HepG2 (cell line): ENCODE measurements at regions not wholly inside any gene's neighbourhood (a gene's known extent, or its start where the extent isn't known, plus 50 kb on each side); places are given as distances from the start of the nearest gene placed in this dataset.

Experiments used
- MXD4 ChIP-seq: IDR thresholded peaks from 2 replicates; pipeline ENCODE4 v1.6.1; 2016; ENCODE audit warnings: mild to moderate bottlenecking, missing biosample characterization, missing genetic modification reagents
- RFXAP ChIP-seq: sonication (generic); formaldehyde crosslinking; IDR thresholded peaks from 2 replicates; pipeline ENCODE4 v1.4.0; 2020; ENCODE audit warnings: missing genetic modification reagents, borderline replicate concordance
- TF ChIP-seq, protein P1 (sequence below): sonication (generic); formaldehyde crosslinking; conservative IDR thresholded peaks from 2 replicates; pipeline ENCODE4 v1.8.0; 2022; ENCODE audit warnings: missing genetic modification reagents
- TF ChIP-seq, protein P2 (sequence below), 2 experiments: sonication (generic) in 1 of 2; formaldehyde crosslinking in 1 of 2; IDR thresholded peaks; 2 replicates each; pipeline versions ENCODE4 v1.6.1 to v1.9.0; 2014 to 2022; ENCODE audit warnings: antibody characterized with exemption in 1 of 2, borderline replicate concordance in 1 of 2, inconsistent platforms in 1 of 2, low read depth in 1 of 2, missing genetic modification reagents in 1 of 2
- TF ChIP-seq, protein P3 (sequence below): sonication (generic); formaldehyde crosslinking; IDR thresholded peaks from 2 replicates; pipeline ENCODE4 v1.5.0; 2020; ENCODE audit warnings: mild to moderate bottlenecking, missing genetic modification reagents, borderline replicate concordance

DNA sequence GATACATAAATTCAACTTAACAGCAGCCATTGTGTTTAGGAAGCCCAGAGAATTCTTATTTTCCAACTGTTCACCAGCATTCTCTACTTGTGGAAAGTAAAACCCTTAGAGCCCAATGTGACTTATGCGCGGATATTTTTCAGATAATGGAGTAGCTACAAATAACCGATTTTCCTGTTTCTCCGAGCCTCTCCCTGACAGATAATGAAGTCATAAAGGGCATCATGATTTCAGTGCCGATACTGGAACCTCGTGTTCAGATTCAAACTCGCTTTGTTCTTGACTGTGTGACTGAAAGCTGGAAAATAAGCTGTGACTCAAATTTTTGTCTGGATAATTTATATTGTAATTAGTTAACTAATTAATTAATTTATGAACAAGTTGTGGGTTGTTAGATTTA is 228.2 kb downstream of the VAPA start (continued):
- TF ChIP-seq, protein P1, sequence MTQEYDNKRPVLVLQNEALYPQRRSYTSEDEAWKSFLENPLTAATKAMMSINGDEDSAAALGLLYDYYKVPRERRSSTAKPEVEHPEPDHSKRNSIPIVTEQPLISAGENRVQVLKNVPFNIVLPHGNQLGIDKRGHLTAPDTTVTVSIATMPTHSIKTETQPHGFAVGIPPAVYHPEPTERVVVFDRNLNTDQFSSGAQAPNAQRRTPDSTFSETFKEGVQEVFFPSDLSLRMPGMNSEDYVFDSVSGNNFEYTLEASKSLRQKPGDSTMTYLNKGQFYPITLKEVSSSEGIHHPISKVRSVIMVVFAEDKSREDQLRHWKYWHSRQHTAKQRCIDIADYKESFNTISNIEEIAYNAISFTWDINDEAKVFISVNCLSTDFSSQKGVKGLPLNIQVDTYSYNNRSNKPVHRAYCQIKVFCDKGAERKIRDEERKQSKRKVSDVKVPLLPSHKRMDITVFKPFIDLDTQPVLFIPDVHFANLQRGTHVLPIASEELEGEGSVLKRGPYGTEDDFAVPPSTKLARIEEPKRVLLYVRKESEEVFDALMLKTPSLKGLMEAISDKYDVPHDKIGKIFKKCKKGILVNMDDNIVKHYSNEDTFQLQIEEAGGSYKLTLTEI (CRISPR knock-in tag): no peak
- TF ChIP-seq MXD4 (CRISPR knock-in tag) (no peak), RFXAP (no peak)
- TF ChIP-seq, protein P2, sequence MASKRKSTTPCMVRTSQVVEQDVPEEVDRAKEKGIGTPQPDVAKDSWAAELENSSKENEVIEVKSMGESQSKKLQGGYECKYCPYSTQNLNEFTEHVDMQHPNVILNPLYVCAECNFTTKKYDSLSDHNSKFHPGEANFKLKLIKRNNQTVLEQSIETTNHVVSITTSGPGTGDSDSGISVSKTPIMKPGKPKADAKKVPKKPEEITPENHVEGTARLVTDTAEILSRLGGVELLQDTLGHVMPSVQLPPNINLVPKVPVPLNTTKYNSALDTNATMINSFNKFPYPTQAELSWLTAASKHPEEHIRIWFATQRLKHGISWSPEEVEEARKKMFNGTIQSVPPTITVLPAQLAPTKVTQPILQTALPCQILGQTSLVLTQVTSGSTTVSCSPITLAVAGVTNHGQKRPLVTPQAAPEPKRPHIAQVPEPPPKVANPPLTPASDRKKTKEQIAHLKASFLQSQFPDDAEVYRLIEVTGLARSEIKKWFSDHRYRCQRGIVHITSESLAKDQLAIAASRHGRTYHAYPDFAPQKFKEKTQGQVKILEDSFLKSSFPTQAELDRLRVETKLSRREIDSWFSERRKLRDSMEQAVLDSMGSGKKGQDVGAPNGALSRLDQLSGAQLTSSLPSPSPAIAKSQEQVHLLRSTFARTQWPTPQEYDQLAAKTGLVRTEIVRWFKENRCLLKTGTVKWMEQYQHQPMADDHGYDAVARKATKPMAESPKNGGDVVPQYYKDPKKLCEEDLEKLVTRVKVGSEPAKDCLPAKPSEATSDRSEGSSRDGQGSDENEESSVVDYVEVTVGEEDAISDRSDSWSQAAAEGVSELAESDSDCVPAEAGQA (IDR thresholded peaks at IDR 0.05; ENCODE audit: low read depth): no peak
- TF ChIP-seq, protein P2 (CRISPR knock-in tag; IDR thresholded peaks at IDR 0.05; ENCODE audit: borderline replicate concordance): no peak
- TF ChIP-seq, protein P3, sequence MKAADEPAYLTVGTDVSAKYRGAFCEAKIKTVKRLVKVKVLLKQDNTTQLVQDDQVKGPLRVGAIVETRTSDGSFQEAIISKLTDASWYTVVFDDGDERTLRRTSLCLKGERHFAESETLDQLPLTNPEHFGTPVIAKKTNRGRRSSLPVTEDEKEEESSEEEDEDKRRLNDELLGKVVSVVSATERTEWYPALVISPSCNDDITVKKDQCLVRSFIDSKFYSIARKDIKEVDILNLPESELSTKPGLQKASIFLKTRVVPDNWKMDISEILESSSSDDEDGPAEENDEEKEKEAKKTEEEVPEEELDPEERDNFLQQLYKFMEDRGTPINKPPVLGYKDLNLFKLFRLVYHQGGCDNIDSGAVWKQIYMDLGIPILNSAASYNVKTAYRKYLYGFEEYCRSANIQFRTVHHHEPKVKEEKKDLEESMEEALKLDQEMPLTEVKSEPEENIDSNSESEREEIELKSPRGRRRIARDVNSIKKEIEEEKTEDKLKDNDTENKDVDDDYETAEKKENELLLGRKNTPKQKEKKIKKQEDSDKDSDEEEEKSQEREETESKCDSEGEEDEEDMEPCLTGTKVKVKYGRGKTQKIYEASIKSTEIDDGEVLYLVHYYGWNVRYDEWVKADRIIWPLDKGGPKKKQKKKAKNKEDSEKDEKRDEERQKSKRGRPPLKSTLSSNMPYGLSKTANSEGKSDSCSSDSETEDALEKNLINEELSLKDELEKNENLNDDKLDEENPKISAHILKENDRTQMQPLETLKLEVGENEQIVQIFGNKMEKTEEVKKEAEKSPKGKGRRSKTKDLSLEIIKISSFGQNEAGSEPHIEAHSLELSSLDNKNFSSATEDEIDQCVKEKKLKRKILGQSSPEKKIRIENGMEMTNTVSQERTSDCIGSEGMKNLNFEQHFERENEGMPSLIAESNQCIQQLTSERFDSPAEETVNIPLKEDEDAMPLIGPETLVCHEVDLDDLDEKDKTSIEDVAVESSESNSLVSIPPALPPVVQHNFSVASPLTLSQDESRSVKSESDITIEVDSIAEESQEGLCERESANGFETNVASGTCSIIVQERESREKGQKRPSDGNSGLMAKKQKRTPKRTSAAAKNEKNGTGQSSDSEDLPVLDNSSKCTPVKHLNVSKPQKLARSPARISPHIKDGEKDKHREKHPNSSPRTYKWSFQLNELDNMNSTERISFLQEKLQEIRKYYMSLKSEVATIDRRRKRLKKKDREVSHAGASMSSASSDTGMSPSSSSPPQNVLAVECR (CRISPR knock-in tag): no peak
